Amygdala (tissue), 56 donors: ENCODE measurements at regions not wholly inside any gene's neighbourhood (a gene's known extent, or its start where the extent isn't known, plus 50 kb on each side); places are given as distances from the start of the nearest gene placed in this dataset.
"Not testable (repeated sequence)": the region's sequence is repeated elsewhere in the genome, so short reads cannot be mapped to it uniquely, and the experiment has no call there.

Experiments used
- DNase-seq, 56 donors: peaks; one replicate each; lab custom pipeline; 2025; lab: John Stamatoyannopoulos, UW

- DNase-seq = not testable (repeated sequence)
These were observed 169.7 kb upstream of the FOXD4L5 start for GRCh38 chr9:65454666-65455065.

DNA sequence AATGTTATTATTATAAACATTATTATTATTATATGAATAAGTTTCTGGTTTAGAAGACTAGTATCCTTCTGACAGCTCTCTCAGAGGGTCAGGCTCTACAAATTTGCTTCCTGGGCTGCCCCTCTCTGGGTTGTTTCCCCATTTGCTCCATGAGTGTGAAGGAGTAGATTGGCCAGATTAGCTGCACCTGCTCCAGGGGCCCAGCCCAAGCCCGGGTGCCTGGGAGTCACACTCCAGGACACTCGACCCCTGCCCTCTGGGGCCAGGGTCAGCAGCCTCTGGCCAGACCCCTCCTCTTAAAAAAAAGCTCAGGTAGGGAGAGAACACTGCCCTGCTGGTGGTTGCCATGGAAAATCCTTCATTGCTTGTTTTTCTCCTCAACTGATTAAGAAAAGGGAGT, 169.0 kb upstream of the FOXD4L5 start:
- DNase-seq = not testable (repeated sequence)

GRCh38 chr9:65449886-65450610, 165.0 kb upstream of the FOXD4L5 start:
- DNase-seq = not testable (repeated sequence)

- no peak for DNase-seq
These were observed 164.4 kb upstream of the FOXD4L5 start for GRCh38 chr9:65449423-65449822.

GRCh38 chr9:65447146-65447545, 162.1 kb upstream of the FOXD4L5 start:
- not testable (repeated sequence) for DNase-seq

DNA sequence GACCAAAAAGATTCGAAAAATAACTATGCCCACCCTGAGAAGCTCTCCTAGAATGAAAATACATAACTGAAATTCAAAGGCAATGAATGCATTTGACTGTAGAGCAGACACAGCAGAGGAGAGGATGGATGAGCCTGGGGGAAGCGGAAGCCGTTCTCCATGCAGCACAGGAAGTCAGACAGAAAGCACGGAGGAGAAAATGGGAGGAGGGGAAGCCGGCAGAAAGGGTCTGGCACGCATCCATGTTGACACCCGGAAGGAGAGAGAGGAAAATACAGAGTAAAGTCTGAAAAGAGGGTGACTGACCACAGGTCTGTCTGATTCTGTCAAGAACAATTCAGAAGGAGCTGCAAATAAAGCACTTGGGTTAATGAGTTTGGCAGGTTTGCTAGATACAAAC, 161.0 kb upstream of the FOXD4L5 start:
- not testable (repeated sequence) for DNase-seq

GRCh38 chr9:65444943-65445342, 159.9 kb upstream of the FOXD4L5 start:
- no peak for DNase-seq

- not testable (repeated sequence) for DNase-seq
These were observed 157.1 kb upstream of the FOXD4L5 start for GRCh38 chr9:65442116-65442515.

- not testable (repeated sequence) for DNase-seq
These were observed 156.4 kb upstream of the FOXD4L5 start for GRCh38 chr9:65441324-65441920.

GRCh38 chr9:65437724-65438123, 152.7 kb upstream of the FOXD4L5 start:
- DNase-seq = no peak

GRCh38 chr9:65435464-65435863, 150.5 kb upstream of the FOXD4L5 start:
- no peak for DNase-seq

GRCh38 chr9:65432722-65433323, 147.8 kb upstream of the FOXD4L5 start:
- DNase-seq = no peak

GRCh38 chr9:65432051-65432450, 147.0 kb upstream of the FOXD4L5 start:
- DNase-seq = no peak

DNA sequence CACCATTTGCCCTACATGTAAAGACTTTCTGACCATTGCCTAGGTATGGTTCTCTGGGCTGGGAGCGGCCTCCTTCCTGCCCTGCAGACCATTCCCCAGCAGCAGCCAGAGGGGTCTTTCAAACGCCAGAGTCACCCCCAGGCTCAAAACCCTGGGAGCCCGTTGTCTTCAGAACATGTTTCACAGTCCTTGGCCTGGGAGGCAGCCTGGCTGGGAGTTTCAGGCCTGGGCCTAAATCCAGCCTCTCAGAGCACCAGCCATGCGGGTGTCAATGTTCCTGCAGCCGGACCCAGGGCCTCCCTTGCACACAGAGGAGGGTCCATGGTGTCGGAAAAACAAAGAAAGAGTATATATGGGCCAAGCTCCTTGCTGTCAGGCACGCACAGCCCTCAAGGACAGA, 145.2 kb upstream of the FOXD4L5 start:
- peak in 1 of 56 donors; percentile 23 for DNase-seq

GRCh38 chr9:65427361-65427760, 142.4 kb upstream of the FOXD4L5 start:
- not testable (repeated sequence) for DNase-seq

DNA sequence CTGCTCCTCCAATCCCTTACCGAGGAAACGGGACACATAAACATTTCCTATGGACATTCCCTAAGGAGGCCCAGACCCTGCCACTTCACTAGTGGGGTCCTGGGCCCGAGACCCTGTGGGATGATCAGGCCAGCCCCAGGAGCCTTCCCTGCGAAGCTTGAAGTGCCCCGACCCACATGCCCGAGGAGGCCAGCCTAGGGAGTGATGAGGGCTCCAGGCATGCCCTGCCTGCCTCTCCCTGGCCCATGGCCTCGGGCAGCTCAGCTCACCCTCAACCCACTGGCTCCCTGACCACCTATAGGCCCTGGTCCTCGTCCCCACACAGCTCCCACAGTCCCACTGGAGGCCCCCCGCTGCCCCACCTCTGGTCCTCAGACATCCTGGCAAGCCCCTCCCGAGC, 141.8 kb upstream of the FOXD4L5 start:
- not testable (repeated sequence) for DNase-seq

GRCh38 chr9:65426231-65426630, 141.2 kb upstream of the FOXD4L5 start:
- DNase-seq = peak in 3 of 56 donors; percentile 11 to 45 (median 21)

DNA sequence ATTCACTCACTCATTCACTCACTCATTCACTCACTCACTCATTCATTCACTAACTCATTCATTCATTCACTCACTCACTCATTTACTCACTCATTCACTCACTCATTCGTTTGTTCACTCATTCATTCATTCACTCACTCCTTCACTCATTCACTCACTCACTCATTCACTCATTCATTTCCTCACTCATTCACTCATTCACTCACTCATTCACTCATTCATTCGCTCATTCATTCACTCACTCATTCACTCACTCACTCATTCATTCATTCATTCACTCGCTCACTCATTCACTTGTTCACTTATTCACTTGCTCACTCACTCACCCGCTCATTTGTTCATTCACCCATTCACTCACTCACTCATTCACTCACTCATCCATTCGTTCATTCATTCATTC, 140.2 kb upstream of the FOXD4L5 start:
- not testable (repeated sequence) for DNase-seq

GRCh38 chr9:65424437-65424984, 139.5 kb upstream of the FOXD4L5 start:
- DNase-seq = not testable (repeated sequence)

- not testable (repeated sequence) for DNase-seq
These were observed 138.9 kb upstream of the FOXD4L5 start for GRCh38 chr9:65423691-65424436.
